ENCODE measurements at regions not wholly inside any gene's neighbourhood (a gene's known extent, or its start where the extent isn't known, plus 50 kb on each side); places are given as distances from the start of the nearest gene placed in this dataset.
"Not testable (repeated sequence)": the region's sequence is repeated elsewhere in the genome, so short reads cannot be mapped to it uniquely, and the experiment has no call there.

DNA sequence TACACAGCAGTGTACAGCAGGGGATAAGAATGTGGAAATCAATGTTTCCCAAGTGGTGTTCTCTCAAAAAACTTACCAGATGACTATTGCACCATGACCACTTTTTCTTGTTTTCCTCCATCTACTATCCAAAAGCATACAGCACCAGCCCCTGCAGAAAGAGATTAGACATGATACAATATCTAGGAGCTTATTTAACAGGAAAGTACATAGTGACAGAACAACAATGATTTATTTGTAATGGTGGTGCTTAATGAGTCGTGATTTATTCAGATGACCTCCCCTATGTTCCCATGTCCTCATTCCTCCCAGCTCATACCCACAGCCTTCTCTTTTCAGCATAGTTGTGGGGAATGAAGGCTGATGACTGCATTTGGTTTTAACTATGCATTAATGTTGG is 413.6 kb downstream of the BTG1 start:
- Histone ChIP-seq H3K4me3 (ENCODE audit: low read length) (no peak overlapping the region), H3K4me1 (ENCODE audit: control insufficient read depth, insufficient read depth, low read length) (no peaks in the 10 kb centered on the region), H3K27me3 (ENCODE audit: control insufficient read depth, insufficient read depth) (no peaks in the 10 kb centered on the region), H3K9me3 (ENCODE audit: control insufficient read depth, low read length) (no peaks in the 10 kb centered on the region), H3K27ac (ENCODE audit: low read length) (no peak overlapping the region)
- DNase-seq (no peak), ATAC-seq (no peak)
- intact Hi-C loops (cut with DNase I) = no loop called here
- WGBS = 67% methylated on average over 1 of the region's 1 CpG

DNA sequence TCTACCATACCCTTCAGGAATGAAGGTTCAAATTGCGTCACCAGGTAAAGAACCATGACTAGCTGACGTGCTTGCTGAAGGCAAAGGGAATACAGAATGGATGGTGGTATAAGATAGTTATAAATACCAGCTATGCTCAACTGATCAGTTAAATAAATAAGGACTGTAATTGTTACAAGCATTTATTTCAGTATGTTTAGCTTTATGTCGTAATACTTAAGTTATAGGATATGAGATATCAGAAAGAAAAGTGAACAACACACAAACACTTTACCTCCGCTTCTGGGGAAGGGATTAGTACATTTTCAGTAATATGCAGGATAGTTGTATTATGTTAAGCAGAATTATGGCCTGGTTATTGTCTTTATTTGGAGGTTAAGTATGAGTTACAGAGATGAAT is 416.1 kb downstream of the BTG1 start:
- H3K4me3 ChIP-seq (ENCODE audit: low read length) = no peak overlapping the region
- no peak for DNase-seq
- no peaks in the 10 kb centered on the region for H3K4me1 ChIP-seq (ENCODE audit: control insufficient read depth, insufficient read depth, low read length)
- no peaks in the 10 kb centered on the region for H3K27me3 ChIP-seq (ENCODE audit: control insufficient read depth, insufficient read depth)
- intact Hi-C loops (cut with DNase I) = no loop called here
- no peak for ATAC-seq
- 96% methylated on average over 4 of the region's 4 CpGs for WGBS
- no peak overlapping the region for H3K27ac ChIP-seq (ENCODE audit: low read length)
- H3K9me3 ChIP-seq (ENCODE audit: control insufficient read depth, low read length) = no peaks in the 10 kb centered on the region

DNA sequence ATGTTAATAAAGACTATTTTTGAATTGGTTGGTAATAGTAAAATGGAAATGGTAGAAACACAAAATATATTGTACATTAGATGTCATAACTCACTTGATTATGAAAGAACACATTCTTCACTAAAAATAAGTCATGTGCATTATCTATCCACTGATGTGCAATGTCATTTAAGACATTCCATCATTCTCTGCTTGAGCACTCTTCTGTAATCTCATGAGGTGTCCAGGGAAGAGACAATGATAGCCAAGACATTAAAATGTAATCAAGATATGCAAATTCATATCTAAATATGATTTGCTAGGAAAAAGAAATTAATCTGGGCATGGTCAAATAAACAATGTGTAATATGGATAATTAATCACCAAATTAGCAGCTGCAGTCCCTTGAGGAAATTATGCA is 422.5 kb downstream of the BTG1 start:
- ATAC-seq (no peak), DNase-seq (no peak)
- no peaks in the 10 kb centered on the region for H3K9me3 ChIP-seq (ENCODE audit: control insufficient read depth, low read length)
- H3K27ac ChIP-seq (ENCODE audit: low read length) = no peak overlapping the region
- intact Hi-C loops (cut with DNase I) = no loop called here
- no peaks in the 10 kb centered on the region for H3K27me3 ChIP-seq (ENCODE audit: control insufficient read depth, insufficient read depth)
- no peak overlapping the region for H3K4me3 ChIP-seq (ENCODE audit: low read length)
- no peaks in the 10 kb centered on the region for H3K4me1 ChIP-seq (ENCODE audit: control insufficient read depth, insufficient read depth, low read length)

DNA sequence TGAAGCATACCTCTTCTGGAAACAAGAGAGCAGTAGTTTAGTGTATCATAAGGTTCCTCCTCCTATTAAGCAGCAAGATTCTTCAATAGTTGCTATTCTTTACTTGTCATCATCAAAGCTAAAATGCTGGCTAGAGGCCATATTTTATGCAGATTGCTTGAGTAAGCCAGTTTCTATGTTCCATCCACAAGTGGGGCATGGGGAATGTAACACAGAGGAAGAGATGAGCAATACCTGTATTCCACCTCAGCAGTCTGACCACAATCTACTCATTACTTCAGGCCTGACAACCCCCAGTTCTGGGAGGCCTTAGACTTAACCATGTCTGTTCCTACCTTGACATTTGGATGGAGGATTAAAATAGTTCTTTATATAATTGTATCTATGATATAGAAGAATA is 423.6 kb downstream of the BTG1 start:
- Histone ChIP-seq H3K27ac (ENCODE audit: low read length) (no peak overlapping the region), H3K4me3 (ENCODE audit: low read length) (no peak overlapping the region), H3K9me3 (ENCODE audit: control insufficient read depth, low read length) (no peaks in the 10 kb centered on the region), H3K4me1 (ENCODE audit: control insufficient read depth, insufficient read depth, low read length) (no peaks in the 10 kb centered on the region), H3K27me3 (ENCODE audit: control insufficient read depth, insufficient read depth) (no peaks in the 10 kb centered on the region)
- no peak for DNase-seq
- intact Hi-C loops (cut with DNase I) = no loop called here
- ATAC-seq = no peak

- no peaks in the 10 kb centered on the region for H3K9me3 ChIP-seq (ENCODE audit: control insufficient read depth, low read length)
- no peaks in the 10 kb centered on the region for H3K4me1 ChIP-seq (ENCODE audit: control insufficient read depth, insufficient read depth, low read length)
- ATAC-seq (no peak), DNase-seq (no peak)
- intact Hi-C loops (cut with DNase I) = no loop called here
- H3K27me3 ChIP-seq (ENCODE audit: control insufficient read depth, insufficient read depth) = no peaks in the 10 kb centered on the region
- WGBS = 47% methylated on average over 3 of the region's 3 CpGs
- H3K27ac ChIP-seq (ENCODE audit: low read length) = no peak overlapping the region
- no peak overlapping the region for H3K4me3 ChIP-seq (ENCODE audit: low read length)
These were observed 424.6 kb downstream of the BTG1 start for GRCh38 chr12:91721023-91721422.

GRCh38 chr12:91718326-91718725 is 427.3 kb downstream of the BTG1 start:
- intact Hi-C loops (cut with DNase I) = no loop called here
- Histone ChIP-seq H3K9me3 (ENCODE audit: control insufficient read depth, low read length) (no peaks in the 10 kb centered on the region), H3K27me3 (ENCODE audit: control insufficient read depth, insufficient read depth) (no peaks in the 10 kb centered on the region), H3K4me3 (ENCODE audit: low read length) (no peak overlapping the region), H3K27ac (ENCODE audit: low read length) (no peak overlapping the region), H3K4me1 (ENCODE audit: control insufficient read depth, insufficient read depth, low read length) (no peaks in the 10 kb centered on the region)
- ATAC-seq = no peak
- no peak for DNase-seq
- 95% methylated on average over 2 of the region's 2 CpGs for WGBS

GRCh38 chr12:91717804-91718203 is 427.8 kb downstream of the BTG1 start:
- WGBS = 81% methylated on average over 3 of the region's 3 CpGs
- ATAC-seq = no peak
- intact Hi-C loops (cut with DNase I) = no loop called here

DNA sequence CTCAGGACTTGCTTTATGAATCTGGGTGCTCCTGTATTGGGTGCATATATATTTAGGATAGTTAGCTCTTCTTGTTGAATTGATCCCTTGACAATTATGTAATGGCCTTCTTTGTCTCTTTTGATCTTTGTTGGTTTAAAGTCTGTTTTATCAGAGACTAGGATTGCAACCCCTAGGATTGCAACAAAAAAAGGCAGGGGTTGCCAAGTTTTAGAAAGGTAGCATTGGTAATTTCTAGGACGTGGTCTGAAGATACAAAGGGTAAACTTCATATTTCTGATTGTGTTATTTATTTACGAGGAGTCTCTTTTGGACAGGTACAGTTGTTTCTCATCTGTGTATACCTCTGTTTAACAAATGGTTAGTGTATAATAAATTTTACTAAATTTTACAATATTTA is 433.7 kb downstream of the BTG1 start:
- ATAC-seq = not testable (repeated sequence)

More at GRCh38 chr12:91717804-91718203, 427.8 kb downstream of the BTG1 start:
- no peak for DNase-seq
- Histone ChIP-seq H3K27ac (ENCODE audit: low read length) (no peak overlapping the region), H3K4me1 (ENCODE audit: control insufficient read depth, insufficient read depth, low read length) (no peaks in the 10 kb centered on the region), H3K9me3 (ENCODE audit: control insufficient read depth, low read length) (no peaks in the 10 kb centered on the region), H3K4me3 (ENCODE audit: low read length) (no peak overlapping the region), H3K27me3 (ENCODE audit: control insufficient read depth, insufficient read depth) (no peaks in the 10 kb centered on the region)

GRCh38 chr12:91706466-91706865 is 439.2 kb downstream of the BTG1 start:
- 57% methylated on average over 1 of the region's 1 CpG for WGBS
- ATAC-seq (no peak), DNase-seq (no peak)
- H3K27ac ChIP-seq (ENCODE audit: low read length) = no peak overlapping the region
- H3K9me3 ChIP-seq (ENCODE audit: control insufficient read depth, low read length) = no peaks in the 10 kb centered on the region
- intact Hi-C loops (cut with DNase I) = no loop called here
- H3K27me3 ChIP-seq (ENCODE audit: control insufficient read depth, insufficient read depth) = no peaks in the 10 kb centered on the region
- H3K4me1 ChIP-seq (ENCODE audit: control insufficient read depth, insufficient read depth, low read length) = no peaks in the 10 kb centered on the region
- H3K4me3 ChIP-seq (ENCODE audit: low read length) = no peak overlapping the region

More for the DNA sequence above, 433.7 kb downstream of the BTG1 start:
- DNase-seq; H3K4me3 ChIP-seq (ENCODE audit: low read length); H3K9me3 ChIP-seq (ENCODE audit: control insufficient read depth, low read length); intact Hi-C loops (cut with DNase I); H3K27ac ChIP-seq (ENCODE audit: low read length); H3K4me1 ChIP-seq (ENCODE audit: control insufficient read depth, insufficient read depth, low read length); H3K27me3 ChIP-seq (ENCODE audit: control insufficient read depth, insufficient read depth): not testable (repeated sequence)
- WGBS = 86% methylated on average over 2 of the region's 2 CpGs

DNA sequence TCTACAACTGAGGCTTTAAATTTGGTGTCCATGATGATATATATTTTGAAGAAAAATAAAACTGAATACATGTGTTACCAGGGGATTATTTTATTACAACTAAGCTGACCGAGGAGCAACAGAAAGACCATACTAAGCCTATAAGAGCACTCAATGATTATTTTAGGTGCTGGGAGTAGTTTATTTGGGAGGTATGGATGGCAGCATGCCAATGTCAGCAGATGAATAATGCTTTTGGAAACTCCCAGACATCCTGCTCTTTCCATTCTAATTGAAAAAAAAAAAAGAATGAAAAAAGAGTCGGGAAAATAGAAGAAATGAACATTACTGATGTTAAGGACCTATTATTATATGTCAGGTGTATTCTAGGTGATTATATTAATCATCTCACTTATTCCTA is 441.2 kb downstream of the BTG1 start:
- Histone ChIP-seq H3K9me3 (ENCODE audit: control insufficient read depth, low read length) (no peaks in the 10 kb centered on the region), H3K27ac (ENCODE audit: low read length) (no peak overlapping the region), H3K4me3 (ENCODE audit: low read length) (no peak overlapping the region), H3K4me1 (ENCODE audit: control insufficient read depth, insufficient read depth, low read length) (no peaks in the 10 kb centered on the region), H3K27me3 (ENCODE audit: control insufficient read depth, insufficient read depth) (no peaks in the 10 kb centered on the region)
- WGBS = 55% methylated on average over 2 of the region's 2 CpGs
- intact Hi-C loops (cut with DNase I) = no loop called here
- ATAC-seq (no peak), DNase-seq (no peak)

GRCh38 chr12:91703491-91704283 is 442.0 kb downstream of the BTG1 start:
- Histone ChIP-seq H3K27me3 (ENCODE audit: control insufficient read depth, insufficient read depth) (no peaks in the 10 kb centered on the region), H3K4me1 (ENCODE audit: control insufficient read depth, insufficient read depth, low read length) (no peaks in the 10 kb centered on the region), H3K9me3 (ENCODE audit: control insufficient read depth, low read length) (no peaks in the 10 kb centered on the region), H3K4me3 (ENCODE audit: low read length) (no peak overlapping the region), H3K27ac (ENCODE audit: low read length) (no peak overlapping the region)
- WGBS = 69% methylated on average over 2 of the region's 2 CpGs
- intact Hi-C loops (cut with DNase I) = no loop called here
- DNase-seq = no peak
- ATAC-seq = no peak
